Stomach smooth muscle (tissue), 2 donors: ENCODE measurements at regions not wholly inside any gene's neighbourhood (a gene's known extent, or its start where the extent isn't known, plus 50 kb on each side); places are given as distances from the start of the nearest gene placed in this dataset.
"Not testable (repeated sequence)": the region's sequence is repeated elsewhere in the genome, so short reads cannot be mapped to it uniquely, and the experiment has no call there.

Experiments
- H3K27ac ChIP-seq: one replicate; pipeline ENCODE4 v1.7.0; 2013; ENCODE audit warnings: mild to moderate bottlenecking, low read length, inconsistent platforms
- H3K27me3 ChIP-seq, 2 donors: one replicate each; pipeline ENCODE4 v1.7.0; 2013; ENCODE audit warnings: low read length in 2 of 2; ENCODE audit not compliant: insufficient read depth in 2 of 2, control insufficient read depth in 1 of 2
- H3K36me3 ChIP-seq, 2 donors: one replicate each; pipeline ENCODE4 v1.7.0; 2013; ENCODE audit warnings: low read length in 2 of 2; ENCODE audit not compliant: control insufficient read depth in 2 of 2, insufficient read depth in 2 of 2
- H3K4me1 ChIP-seq: one replicate; pipeline ENCODE4 v1.7.0; 2013; ENCODE audit warnings: low read length; ENCODE audit not compliant: control insufficient read depth, insufficient read depth
- H3K4me3 ChIP-seq, 2 donors: one replicate each; pipeline ENCODE4 v1.7.0; 2013; ENCODE audit warnings: low read length in 2 of 2
- H3K9ac ChIP-seq, 2 donors: one replicate each; pipeline ENCODE4 v1.7.0; 2013; ENCODE audit warnings: low read length in 2 of 2, mild to moderate bottlenecking in 1 of 2
- H3K9me3 ChIP-seq, 2 donors: one replicate each; pipeline ENCODE4 v1.7.0; 2013; ENCODE audit warnings: low read length in 2 of 2; ENCODE audit not compliant: control insufficient read depth in 2 of 2
- donor health status: healthy.
- donor health status: Pancreatic carcinoma.

GRCh38 chr19:28543244-28543776, 669.6 kb downstream of the UQCRFS1 start:
- Histone ChIP-seq H3K4me1 (no peaks in the 10 kb centered on the region), H3K9me3 (no peaks in the 10 kb centered on the region), H3K4me3 (no peak overlapping the region), H3K27ac (no peak overlapping the region), H3K36me3 (no peaks in the 10 kb centered on the region), H3K27me3 (no peaks in the 10 kb centered on the region), H3K9ac (no peak overlapping the region)

- Histone ChIP-seq H3K27ac (no peak overlapping the region), H3K9me3 (no peaks in the 10 kb centered on the region), H3K4me1 (no peaks in the 10 kb centered on the region), H3K27me3 (no peaks in the 10 kb centered on the region), H3K4me3 (no peak overlapping the region), H3K9ac (no peak overlapping the region), H3K36me3 (no peaks in the 10 kb centered on the region)
These were observed 670.3 kb downstream of the UQCRFS1 start for GRCh38 chr19:28542394-28543243.

GRCh38 chr19:28541602-28542393, 671.2 kb downstream of the UQCRFS1 start:
- H3K4me1 ChIP-seq: no peaks in the 10 kb centered on the region
- no peak overlapping the region for H3K27ac ChIP-seq
- H3K27me3 ChIP-seq: no peaks in the 10 kb centered on the region

GRCh38 chr19:28541029-28541428, 671.9 kb downstream of the UQCRFS1 start:
- H3K9ac ChIP-seq: no peak overlapping the region
- no peaks in the 10 kb centered on the region for H3K4me1 ChIP-seq
- no peak overlapping the region for H3K27ac ChIP-seq
- H3K27me3 ChIP-seq: no peaks in the 10 kb centered on the region
- H3K9me3 ChIP-seq: peaks cover 0 to 3% of the 10 kb centered on the region in 2 donors
- H3K36me3 ChIP-seq: no peaks in the 10 kb centered on the region
- no peak overlapping the region for H3K4me3 ChIP-seq

More at GRCh38 chr19:28541602-28542393, 671.2 kb downstream of the UQCRFS1 start:
- H3K9ac ChIP-seq: no peak overlapping the region
- H3K36me3 ChIP-seq: no peaks in the 10 kb centered on the region
- peaks cover 0 to 3% of the 10 kb centered on the region in 2 donors for H3K9me3 ChIP-seq
- H3K4me3 ChIP-seq: no peak overlapping the region

GRCh38 chr19:28540385-28540784, 672.6 kb downstream of the UQCRFS1 start:
- not testable (repeated sequence) for H3K4me3 ChIP-seq, H3K9ac ChIP-seq, H3K4me1 ChIP-seq, H3K27me3 ChIP-seq, H3K36me3 ChIP-seq, H3K27ac ChIP-seq, H3K9me3 ChIP-seq

- H3K27me3 ChIP-seq: no peaks in the 10 kb centered on the region
- no peak overlapping the region for H3K27ac ChIP-seq
- H3K36me3 ChIP-seq: no peaks in the 10 kb centered on the region
- H3K4me1 ChIP-seq: no peaks in the 10 kb centered on the region
- H3K4me3 ChIP-seq: no peak overlapping the region
- no peak overlapping the region for H3K9ac ChIP-seq
- H3K9me3 ChIP-seq: peaks cover 0 to 3% of the 10 kb centered on the region in 2 donors
These were observed 673.2 kb downstream of the UQCRFS1 start for GRCh38 chr19:28539759-28540158.

GRCh38 chr19:28538579-28538978, 674.4 kb downstream of the UQCRFS1 start:
- H3K4me3 ChIP-seq, H3K9me3 ChIP-seq, H3K36me3 ChIP-seq, H3K9ac ChIP-seq, H3K4me1 ChIP-seq, H3K27me3 ChIP-seq, H3K27ac ChIP-seq: not testable (repeated sequence)

GRCh38 chr19:28537896-28538295, 675.1 kb downstream of the UQCRFS1 start:
- Histone ChIP-seq H3K36me3 (no peaks in the 10 kb centered on the region), H3K27me3 (no peaks in the 10 kb centered on the region), H3K9ac (no peak overlapping the region), H3K27ac (no peak overlapping the region), H3K9me3 (peaks cover 0 to 3% of the 10 kb centered on the region in 2 donors), H3K4me3 (no peak overlapping the region), H3K4me1 (no peaks in the 10 kb centered on the region)

- Histone ChIP-seq H3K9ac (no peak overlapping the region), H3K27ac (no peak overlapping the region), H3K4me1 (no peaks in the 10 kb centered on the region), H3K9me3 (peaks cover 0 to 3% of the 10 kb centered on the region in 2 donors), H3K36me3 (no peaks in the 10 kb centered on the region), H3K4me3 (no peak overlapping the region), H3K27me3 (no peaks in the 10 kb centered on the region)
These were observed 675.9 kb downstream of the UQCRFS1 start for GRCh38 chr19:28537079-28537478.

- no peak overlapping the region for H3K9ac ChIP-seq
- peaks cover 0 to 3% of the 10 kb centered on the region in 2 donors for H3K9me3 ChIP-seq
- no peaks in the 10 kb centered on the region for H3K36me3 ChIP-seq
- no peaks in the 10 kb centered on the region for H3K4me1 ChIP-seq
- H3K27me3 ChIP-seq: no peaks in the 10 kb centered on the region
- no peak overlapping the region for H3K4me3 ChIP-seq
- no peak overlapping the region for H3K27ac ChIP-seq
These were observed 677.6 kb downstream of the UQCRFS1 start for GRCh38 chr19:28535352-28535775.
